HepG2 (cell line): ENCODE measurements at regions not wholly inside any gene's neighbourhood (a gene's known extent, or its start where the extent isn't known, plus 50 kb on each side); places are given as distances from the start of the nearest gene placed in this dataset.

Experiments
- ATF3 ChIP-seq: sonication (generic); formaldehyde crosslinking; IDR thresholded peaks from 2 replicates; pipeline ENCODE4 v1.4.0; 2020; ENCODE audit warnings: missing genetic modification reagents
- CBX2 ChIP-seq, 2 experiments: fragments of 200-600 bp in 1 of 2; sonication (generic); formaldehyde crosslinking in 1 of 2; IDR thresholded peaks; 2 replicates each; pipeline versions ENCODE4 v1.7.0 to v1.8.1; 2018 to 2022; ENCODE audit warnings: low read depth in 2 of 2, low read length in 1 of 2, mild to moderate bottlenecking in 1 of 2, missing genetic modification reagents in 1 of 2
- ELK4 ChIP-seq: sonication (generic); formaldehyde crosslinking; IDR thresholded peaks from 2 replicates; pipeline ENCODE4 v1.9.0; 2021; ENCODE audit warnings: missing genetic modification reagents, borderline replicate concordance
- FOXM1 ChIP-seq: sonication (generic); formaldehyde crosslinking; IDR thresholded peaks from 2 replicates; pipeline ENCODE4 v1.5.0; 2020; ENCODE audit warnings: missing genetic modification reagents
- NFRKB ChIP-seq: fragments of 450-650 bp; IDR thresholded peaks from 2 replicates; pipeline ENCODE4 v1.6.1; 2017
- POLR2A ChIP-seq, 2 experiments: IDR thresholded peaks; 2 replicates each; pipeline ENCODE4 v1.6.1; 2011; ENCODE audit warnings: low read depth in 2 of 2, low read length in 2 of 2, mild to moderate bottlenecking in 1 of 2, moderate library complexity in 1 of 2; ENCODE audit not compliant: insufficient read depth in 1 of 2
- TAF1 ChIP-seq: sonication (generic); formaldehyde crosslinking; IDR thresholded peaks from 2 replicates; pipeline ENCODE4 v1.4.0; 2020; ENCODE audit warnings: missing genetic modification reagents
- ZBTB1 ChIP-seq: sonication (generic); formaldehyde crosslinking; IDR thresholded peaks from 2 replicates; pipeline ENCODE4 v1.4.0; 2020; ENCODE audit warnings: missing genetic modification reagents, borderline replicate concordance
- ZNF562 ChIP-seq: sonication (generic); formaldehyde crosslinking; IDR thresholded peaks from 2 replicates; pipeline ENCODE4 v1.8.0; 2022; ENCODE audit warnings: missing genetic modification reagents, borderline replicate concordance
- TF ChIP-seq, protein P1 (sequence below): sonication (generic); formaldehyde crosslinking; IDR thresholded peaks from 2 replicates; pipeline ENCODE4 v1.5.0; 2020; ENCODE audit warnings: mild to moderate bottlenecking, missing genetic modification reagents, moderate library complexity

- TF ChIP-seq ATF3 (no peak), ELK4 (no peak), POLR2A (IDR thresholded peaks at IDR 0.05; ENCODE audit: insufficient read depth in 1 of 2, low read depth in 2 of 2, low read length in 2 of 2) (no peak), ZNF562 (no peak), ZBTB1 (CRISPR knock-in tag) (no peak), NFRKB (no peak), CBX2 (IDR thresholded peaks at IDR 0.05; ENCODE audit: low read depth, low read length) (no peak), CBX2 (CRISPR knock-in tag; IDR thresholded peaks at IDR 0.05; ENCODE audit: low read depth) (no peak), TAF1 (no peak), FOXM1 (CRISPR knock-in tag) (no peak)
- TF ChIP-seq, protein P1, sequence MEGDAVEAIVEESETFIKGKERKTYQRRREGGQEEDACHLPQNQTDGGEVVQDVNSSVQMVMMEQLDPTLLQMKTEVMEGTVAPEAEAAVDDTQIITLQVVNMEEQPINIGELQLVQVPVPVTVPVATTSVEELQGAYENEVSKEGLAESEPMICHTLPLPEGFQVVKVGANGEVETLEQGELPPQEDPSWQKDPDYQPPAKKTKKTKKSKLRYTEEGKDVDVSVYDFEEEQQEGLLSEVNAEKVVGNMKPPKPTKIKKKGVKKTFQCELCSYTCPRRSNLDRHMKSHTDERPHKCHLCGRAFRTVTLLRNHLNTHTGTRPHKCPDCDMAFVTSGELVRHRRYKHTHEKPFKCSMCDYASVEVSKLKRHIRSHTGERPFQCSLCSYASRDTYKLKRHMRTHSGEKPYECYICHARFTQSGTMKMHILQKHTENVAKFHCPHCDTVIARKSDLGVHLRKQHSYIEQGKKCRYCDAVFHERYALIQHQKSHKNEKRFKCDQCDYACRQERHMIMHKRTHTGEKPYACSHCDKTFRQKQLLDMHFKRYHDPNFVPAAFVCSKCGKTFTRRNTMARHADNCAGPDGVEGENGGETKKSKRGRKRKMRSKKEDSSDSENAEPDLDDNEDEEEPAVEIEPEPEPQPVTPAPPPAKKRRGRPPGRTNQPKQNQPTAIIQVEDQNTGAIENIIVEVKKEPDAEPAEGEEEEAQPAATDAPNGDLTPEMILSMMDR, result no peak
These were observed 117.7 kb upstream of the C14orf180 start for GRCh38 chr14:104461676-104462449.
